Activated CD4-positive, alpha-beta T cell treated with anti-CD3 and anti-CD28 coated beads for 36 hours (primary cell): ENCODE measurements at regions not wholly inside any gene's neighbourhood (a gene's known extent, or its start where the extent isn't known, plus 50 kb on each side); places are given as distances from the start of the nearest gene placed in this dataset.

ENCODE experiments used
- ATAC-seq: fragments of 200-7000 bp; cut with Tn5 transposase; one replicate; pipeline ENCODE4 v1.10.0; 2021; ENCODE audit warnings: mild to moderate bottlenecking, moderate library complexity
- CTCF ChIA-PET: fragments of 350-600 bp; sonication (Branson Sonifier 250); formaldehyde crosslinking; loops from one replicate; lab custom pipeline; 2021; ENCODE audit warnings: antibody characterized with exemption; lab: Charles Lee
- POLR2A ChIA-PET: fragments of 350-600 bp; sonication (Branson Sonifier 250); formaldehyde crosslinking; loops from one replicate; lab custom pipeline; 2021; ENCODE audit warnings: antibody characterized with exemption, inconsistent platforms; lab: Charles Lee
- DNase-seq: peaks from one replicate; pipeline ENCODE4 v3.0.0-alpha.2; 2020
- H3K27ac Mint-ChIP-seq: one replicate; pipeline ENCODE4 v1.8.0; 2021; ENCODE audit warnings: mixed read lengths
- H3K27me3 Mint-ChIP-seq: one replicate; pipeline ENCODE4 v1.8.0; 2021; ENCODE audit warnings: mixed read lengths
- H3K36me3 Mint-ChIP-seq: one replicate; pipeline ENCODE4 v1.8.0; 2021; ENCODE audit warnings: low read depth, mixed read lengths
- H3K4me1 Mint-ChIP-seq: one replicate; pipeline ENCODE4 v1.8.0; 2021; ENCODE audit warnings: mixed read lengths
- H3K4me3 Mint-ChIP-seq: one replicate; pipeline ENCODE4 v1.8.0; 2021; ENCODE audit warnings: mild to moderate bottlenecking, moderate library complexity, mixed read lengths
- H3K9me3 Mint-ChIP-seq: one replicate; pipeline ENCODE4 v1.8.0; 2021; ENCODE audit warnings: low read depth, mixed read lengths
- intact Hi-C, 2 experiments: fragments of 100-400 bp; cut with DNase I in 1 of 2; cut with micrococcal nuclease in 1 of 2; formaldehyde crosslinking; loops; one replicate each; pipeline versions ENCODE4 v1.14.2 to v1.15.1; 2022 to 2024; cut with DNase I, micrococcal nuclease

DNA sequence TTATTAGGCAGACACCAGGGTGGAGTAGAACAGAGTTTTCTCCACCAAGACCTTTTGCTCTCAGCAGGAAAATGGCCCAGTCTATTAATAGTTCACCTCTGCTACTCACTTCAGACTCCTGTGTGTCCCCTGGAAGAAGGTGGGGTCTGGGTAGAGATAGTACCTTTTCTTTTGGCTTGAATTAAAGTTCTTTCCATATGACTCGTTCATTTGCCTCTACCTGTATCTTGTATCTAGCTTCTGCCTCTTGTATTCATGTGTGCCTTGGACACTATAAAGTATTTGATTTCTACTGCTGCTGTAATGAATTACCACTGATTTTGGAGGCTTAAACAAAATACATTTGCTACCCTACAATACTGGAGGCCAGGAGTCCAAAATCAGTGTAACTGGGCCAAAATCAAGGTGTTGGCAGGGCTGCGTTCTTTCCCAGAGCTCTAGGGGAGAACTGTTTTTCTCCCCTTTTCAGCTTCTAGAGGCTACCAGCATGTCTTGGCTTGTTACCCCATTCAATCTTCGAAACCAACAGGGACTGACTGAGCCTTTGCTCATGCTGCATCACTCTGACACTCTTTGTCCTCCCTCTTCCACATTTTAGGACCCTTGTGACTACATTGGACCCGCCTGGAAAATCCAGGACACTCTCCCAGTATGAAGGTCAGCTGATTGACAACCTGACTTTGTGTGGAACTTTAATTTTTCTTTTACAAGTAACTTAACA is 155.6 kb upstream of the PRSS58 start:
- Mint-ChIP-seq H3K4me3 (no peak overlapping the region), H3K4me1 (peaks cover 2% of the 10 kb centered on the region), H3K36me3 (no peaks in the 10 kb centered on the region), H3K27me3 (no peaks in the 10 kb centered on the region), H3K27ac (no peak overlapping the region), H3K9me3 (no peaks in the 10 kb centered on the region)
- ChIA-PET CTCF (interaction anchor here (0.6 to 2.5 kb wide), 25 partner anchors 10 to 628 kb away, joined by 3 to 11 read pairs (median 3); no protein-coding TSS in a partner anchor), POLR2A (interaction anchor here (0.6 to 1.2 kb wide), 2 partner anchors 43 to 141 kb away, joined by 3 read pairs; no protein-coding TSS in a partner anchor)
- peak; percentile 9 for ATAC-seq
- intact Hi-C loops, result loop anchor here in 1 of 2 experiments (2.0 to 10.0 kb wide), 2 partner anchors 69 to 801 kb away; no protein-coding TSS in a partner anchor
- no peak for DNase-seq

- H3K27ac Mint-ChIP-seq, result peak overlapping the region; percentile 16
- intact Hi-C loops, result loop anchor here in 1 of 2 experiments (2.0 to 10.0 kb wide), 2 partner anchors 70 to 802 kb away; no protein-coding TSS in a partner anchor
- POLR2A ChIA-PET, result interaction anchor here (1.2 kb wide), 1 partner anchor 44 kb away, joined by 3 read pairs; no protein-coding TSS in a partner anchor
- DNase-seq (peak; percentile 67), ATAC-seq (peak; percentile 91)
- CTCF ChIA-PET, result interaction anchor here (0.6 to 2.5 kb wide), 21 partner anchors 8 to 598 kb away, joined by 3 to 11 read pairs (median 3); no protein-coding TSS in a partner anchor
- H3K4me3 Mint-ChIP-seq, result no peak overlapping the region
- H3K36me3 Mint-ChIP-seq, result no peaks in the 10 kb centered on the region
- no peaks in the 10 kb centered on the region for H3K9me3 Mint-ChIP-seq
- H3K4me1 Mint-ChIP-seq, result peaks cover 2% of the 10 kb centered on the region
- H3K27me3 Mint-ChIP-seq, result no peaks in the 10 kb centered on the region
Observed at GRCh38 chr7:142412551-142413193, 154.8 kb upstream of the PRSS58 start.

- POLR2A ChIA-PET, result no interaction called here
- intact Hi-C loops, result no loop called here
- H3K4me3 Mint-ChIP-seq, result no peak overlapping the region
- DNase-seq, result no peak
- CTCF ChIA-PET, result no interaction called here
- no peaks in the 10 kb centered on the region for H3K27me3 Mint-ChIP-seq
- no peaks in the 10 kb centered on the region for H3K9me3 Mint-ChIP-seq
- ATAC-seq, result no peak
- peaks cover 2% of the 10 kb centered on the region for H3K4me1 Mint-ChIP-seq
- no peak overlapping the region for H3K27ac Mint-ChIP-seq
- H3K36me3 Mint-ChIP-seq, result no peaks in the 10 kb centered on the region
Observed at GRCh38 chr7:142409471-142409870, 151.6 kb upstream of the PRSS58 start.

DNA sequence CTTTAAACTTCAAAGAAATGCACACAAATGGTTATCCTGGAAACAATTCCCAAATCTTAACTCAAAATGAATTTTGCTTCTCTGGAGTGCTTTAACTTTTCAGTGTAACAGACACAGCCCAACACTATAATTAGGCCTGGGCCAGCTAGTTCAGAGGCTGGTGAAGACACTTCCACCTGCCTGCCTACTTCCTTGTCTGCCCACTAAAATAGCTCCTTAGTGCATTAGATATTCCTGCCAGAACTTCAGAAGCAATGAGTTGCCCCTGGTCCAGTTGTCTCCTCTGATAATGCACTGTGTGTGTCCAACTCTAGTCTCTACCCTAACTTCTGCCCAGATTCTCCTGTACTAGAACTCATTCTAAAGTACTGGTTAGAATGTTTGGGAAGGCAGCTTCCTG is 150.9 kb upstream of the PRSS58 start:
- DNase-seq, result no peak
- H3K27me3 Mint-ChIP-seq, result no peaks in the 10 kb centered on the region
- H3K36me3 Mint-ChIP-seq, result no peaks in the 10 kb centered on the region
- H3K27ac Mint-ChIP-seq, result no peak overlapping the region
- intact Hi-C loops, result no loop called here
- no peaks in the 10 kb centered on the region for H3K9me3 Mint-ChIP-seq
- no peak for ATAC-seq
- H3K4me1 Mint-ChIP-seq, result peaks cover 2% of the 10 kb centered on the region
- CTCF ChIA-PET, result interaction anchor here (1.6 kb wide), 1 partner anchor 22 kb away, joined by 8 read pairs; no protein-coding TSS in a partner anchor
- POLR2A ChIA-PET, result no interaction called here
- H3K4me3 Mint-ChIP-seq, result no peak overlapping the region

DNA sequence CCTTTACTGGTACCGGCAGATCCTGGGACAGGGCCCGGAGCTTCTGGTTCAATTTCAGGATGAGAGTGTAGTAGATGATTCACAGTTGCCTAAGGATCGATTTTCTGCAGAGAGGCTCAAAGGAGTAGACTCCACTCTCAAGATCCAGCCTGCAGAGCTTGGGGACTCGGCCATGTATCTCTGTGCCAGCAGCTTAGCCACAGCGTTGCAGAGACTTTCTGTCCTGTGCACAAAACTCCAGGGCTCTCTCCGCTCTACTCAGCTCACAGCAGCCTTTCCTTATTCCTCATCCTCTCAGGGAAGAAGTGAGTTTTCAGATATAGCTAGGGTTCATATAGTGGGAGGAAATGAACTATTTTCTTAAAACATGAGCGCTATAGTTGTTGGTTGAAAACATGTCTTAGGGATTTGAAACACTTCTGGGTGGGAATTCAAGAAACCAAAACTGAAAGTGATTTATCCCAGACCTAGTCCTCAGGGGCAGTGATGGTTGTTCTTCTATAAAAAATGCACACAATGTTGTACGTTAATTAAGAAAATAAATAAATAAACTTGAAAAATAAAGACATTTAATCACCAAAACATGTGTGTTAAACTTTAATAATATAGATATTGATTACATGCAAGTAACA is 150.2 kb upstream of the PRSS58 start:
- intact Hi-C loops, result no loop called here

DNA sequence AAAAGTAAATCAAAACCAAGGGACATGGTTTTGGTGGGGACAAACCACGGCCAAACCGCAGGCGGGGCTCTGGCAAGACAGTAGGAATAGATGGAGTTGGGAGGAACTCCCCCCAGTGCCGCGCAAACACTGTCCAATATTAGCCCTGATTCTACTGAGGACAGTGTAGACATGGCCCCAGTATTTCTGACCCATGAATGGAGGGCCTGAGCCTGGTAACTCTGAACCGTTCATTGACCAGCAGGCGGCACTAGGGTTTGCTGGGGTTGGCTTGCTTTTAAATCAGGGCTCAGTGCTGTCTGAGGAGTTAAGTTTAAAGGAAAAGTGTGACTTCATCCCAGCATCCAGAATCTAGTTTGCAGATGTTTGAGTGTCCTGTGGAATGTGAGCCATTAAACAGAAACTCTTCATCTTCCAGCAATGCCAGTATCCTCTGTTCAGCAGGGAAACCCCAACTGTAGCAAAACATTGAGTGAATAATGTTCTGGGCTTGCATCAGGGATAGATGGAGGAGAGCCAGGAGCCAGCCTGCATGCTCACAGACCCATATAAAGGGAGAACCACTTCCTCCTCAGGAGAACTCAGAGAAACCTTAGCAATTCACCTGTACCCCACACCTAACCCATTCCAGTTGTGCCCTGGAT is 147.4 kb upstream of the PRSS58 start:
- POLR2A ChIA-PET, result no interaction called here
- intact Hi-C loops, result no loop called here
- Mint-ChIP-seq H3K4me3 (no peak overlapping the region), H3K9me3 (no peaks in the 10 kb centered on the region), H3K27me3 (no peaks in the 10 kb centered on the region), H3K36me3 (no peaks in the 10 kb centered on the region), H3K27ac (no peak overlapping the region), H3K4me1 (no peaks in the 10 kb centered on the region)
- CTCF ChIA-PET, result no interaction called here
- ATAC-seq, result no peak
- no peak for DNase-seq

More for the DNA sequence above, 150.2 kb upstream of the PRSS58 start:
- Mint-ChIP-seq H3K9me3 (no peaks in the 10 kb centered on the region), H3K36me3 (no peaks in the 10 kb centered on the region), H3K27me3 (no peaks in the 10 kb centered on the region), H3K4me1 (peaks cover 2% of the 10 kb centered on the region), H3K27ac (no peak overlapping the region), H3K4me3 (no peak overlapping the region)
- no peak for ATAC-seq
- ChIA-PET POLR2A (no interaction called here), CTCF (interaction anchor here (1.6 kb wide), 1 partner anchor 21 kb away, joined by 8 read pairs; no protein-coding TSS in a partner anchor)
- DNase-seq, result no peak

- ATAC-seq (no peak), DNase-seq (no peak)
- no peaks in the 10 kb centered on the region for H3K4me1 Mint-ChIP-seq
- H3K36me3 Mint-ChIP-seq, result no peaks in the 10 kb centered on the region
- no peaks in the 10 kb centered on the region for H3K9me3 Mint-ChIP-seq
- H3K27me3 Mint-ChIP-seq, result peaks cover 2% of the 10 kb centered on the region
- no peak overlapping the region for H3K27ac Mint-ChIP-seq
- CTCF ChIA-PET, result interaction anchor here (1.1 to 1.6 kb wide), 3 partner anchors 12 to 820 kb away, joined by 3 to 11 read pairs (median 9); partner anchors contain the start of gene TAS2R40
- H3K4me3 Mint-ChIP-seq, result no peak overlapping the region
- POLR2A ChIA-PET, result no interaction called here
- intact Hi-C loops, result no loop called here
Observed at GRCh38 chr7:142401951-142402350, 144.1 kb upstream of the PRSS58 start.

DNA sequence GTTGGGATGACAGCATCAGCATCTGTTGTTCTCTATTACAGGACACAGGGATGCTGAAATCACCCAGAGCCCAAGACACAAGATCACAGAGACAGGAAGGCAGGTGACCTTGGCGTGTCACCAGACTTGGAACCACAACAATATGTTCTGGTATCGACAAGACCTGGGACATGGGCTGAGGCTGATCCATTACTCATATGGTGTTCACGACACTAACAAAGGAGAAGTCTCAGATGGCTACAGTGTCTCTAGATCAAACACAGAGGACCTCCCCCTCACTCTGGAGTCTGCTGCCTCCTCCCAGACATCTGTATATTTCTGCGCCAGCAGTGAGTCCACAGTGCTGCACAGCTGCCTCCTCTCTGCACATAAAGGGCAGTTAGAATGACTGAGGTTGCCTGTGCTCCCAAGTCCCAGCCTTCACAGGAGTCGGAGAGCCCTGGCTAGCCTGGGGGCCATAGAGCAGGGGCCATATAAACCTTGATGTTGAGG is 142.2 kb upstream of the PRSS58 start:
- ChIA-PET CTCF (interaction anchor here (1.4 kb wide), 1 partner anchor 14 kb away, joined by 3 read pairs; no protein-coding TSS in a partner anchor), POLR2A (no interaction called here)
- DNase-seq (no peak), ATAC-seq (no peak)
- no peak overlapping the region for H3K27ac Mint-ChIP-seq
- H3K9me3 Mint-ChIP-seq, result no peaks in the 10 kb centered on the region
- no peaks in the 10 kb centered on the region for H3K36me3 Mint-ChIP-seq
- H3K27me3 Mint-ChIP-seq, result peaks cover 2% of the 10 kb centered on the region
- no peak overlapping the region for H3K4me3 Mint-ChIP-seq
- intact Hi-C loops, result no loop called here
- no peaks in the 10 kb centered on the region for H3K4me1 Mint-ChIP-seq

DNA sequence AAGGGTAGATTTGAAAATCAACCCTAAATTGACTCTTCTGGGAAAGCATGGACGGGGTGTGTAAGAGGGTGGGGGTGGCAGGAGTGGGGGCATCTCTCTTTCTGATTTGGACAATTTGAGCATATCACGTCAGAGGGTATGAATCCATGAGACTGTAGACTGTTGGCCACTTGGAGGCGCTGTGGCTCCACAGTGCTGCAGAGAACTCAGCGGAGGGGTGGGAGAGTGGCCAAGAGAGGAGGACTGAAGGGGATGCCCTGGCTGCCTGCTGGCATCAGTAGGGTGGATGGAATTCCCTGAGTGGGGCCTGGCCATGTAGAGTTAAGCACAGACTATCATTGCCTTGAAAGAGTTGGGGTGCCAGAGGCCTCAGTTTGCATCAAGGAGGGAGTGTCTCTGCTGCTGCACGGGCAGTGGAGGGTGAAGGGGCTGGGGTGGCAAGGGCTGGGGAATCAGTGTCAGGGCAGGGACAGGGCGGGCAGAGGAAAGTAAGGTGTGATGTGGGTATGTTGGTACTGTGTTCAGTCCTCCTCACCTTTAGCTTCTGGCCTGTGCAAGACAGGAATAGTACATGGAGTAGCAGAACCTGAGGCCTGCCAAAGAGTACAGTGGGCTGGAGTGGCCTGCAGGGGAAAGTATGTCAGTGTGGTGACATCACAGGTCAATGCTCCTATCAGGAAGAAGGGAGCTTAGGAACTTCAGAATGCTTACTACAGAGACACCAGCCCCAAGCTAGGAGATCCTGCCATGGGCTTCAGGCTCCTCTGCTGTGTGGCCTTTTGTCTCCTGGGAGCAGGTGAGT is 133.5 kb upstream of the PRSS58 start:
- H3K9me3 Mint-ChIP-seq, result no peaks in the 10 kb centered on the region
- H3K27ac Mint-ChIP-seq, result no peak overlapping the region
- H3K4me1 Mint-ChIP-seq, result no peaks in the 10 kb centered on the region
- H3K36me3 Mint-ChIP-seq, result no peaks in the 10 kb centered on the region
- no peaks in the 10 kb centered on the region for H3K27me3 Mint-ChIP-seq
- ChIA-PET CTCF (interaction anchor here (0.6 to 1.5 kb wide), 7 partner anchors 13 to 478 kb away, joined by 3 read pairs; no protein-coding TSS in a partner anchor), POLR2A (no interaction called here)
- peak overlapping the region; percentile 53 for H3K4me3 Mint-ChIP-seq
- DNase-seq (peak; percentile 77), ATAC-seq (peak; percentile 87)
- intact Hi-C loops, result loop anchor here in 1 of 2 experiments (5.0 kb wide), 2 partner anchors 406 to 611 kb away; no protein-coding TSS in a partner anchor

GRCh38 chr7:142389544-142389943 is 131.7 kb upstream of the PRSS58 start:
- Mint-ChIP-seq H3K4me1 (peaks cover 10% of the 10 kb centered on the region), H3K27me3 (no peaks in the 10 kb centered on the region), H3K27ac (no peak overlapping the region), H3K36me3 (no peaks in the 10 kb centered on the region), H3K9me3 (no peaks in the 10 kb centered on the region), H3K4me3 (no peak overlapping the region)
- ATAC-seq, result no peak
- POLR2A ChIA-PET, result no interaction called here
- DNase-seq, result no peak
- CTCF ChIA-PET, result interaction anchor here (1.4 to 1.6 kb wide), 3 partner anchors 25 to 491 kb away, joined by 3 to 7 read pairs (median 3); no protein-coding TSS in a partner anchor
- intact Hi-C loops, result loop anchor here in 1 of 2 experiments (5.0 kb wide), 1 partner anchor 412 kb away; no protein-coding TSS in a partner anchor
